Body of pancreas (tissue), 4 donors: ENCODE measurements at regions not wholly inside any gene's neighbourhood (a gene's known extent, or its start where the extent isn't known, plus 50 kb on each side); places are given as distances from the start of the nearest gene placed in this dataset.

ENCODE experiments used
- ATAC-seq: fragments of 150-250 bp; one replicate; pipeline ENCODE4 v1.9.1; 2016
- DNase-seq, 4 donors: peaks; one replicate each; pipeline ENCODE4 v3.0.0-alpha.2; 2019
- H3K27ac ChIP-seq, 4 donors: fragments of 200-600 bp; sonication (generic); 1 replicate in 3 of 4; 2 replicates in 1 of 4; pipeline versions ENCODE4 v1.5.1 to v1.6.1; 2016 to 2019; ENCODE audit warnings: mild to moderate bottlenecking in 1 of 4, mixed read lengths in 1 of 4, moderate library complexity in 1 of 4
- H3K27me3 ChIP-seq, 2 donors: fragments of 200-600 bp; sonication (generic); one replicate each; pipeline ENCODE4 v1.6.0; 2016; ENCODE audit warnings: mild to moderate bottlenecking in 1 of 2
- H3K36me3 ChIP-seq, 2 donors: fragments of 200-600 bp; sonication (generic); replicated peaks in 1 of 2; 2 replicates each; pipeline ENCODE4 v1.5.1; 2016; ENCODE audit warnings: low read depth in 2 of 2; ENCODE audit not compliant: insufficient read depth in 1 of 2
- H3K4me1 ChIP-seq: fragments of 200-600 bp; sonication (generic); one replicate; pipeline ENCODE4 v1.6.0; 2016
- H3K4me3 ChIP-seq, 2 donors: fragments of 200-600 bp; sonication (generic); 1 replicate in 1 of 2; 2 replicates in 1 of 2; pipeline ENCODE4 v1.5.1; 2016 to 2019
- H3K9me3 ChIP-seq, 3 donors: fragments of 200-600 bp; sonication (generic); 1 replicate in 2 of 3; 2 replicates in 1 of 3; pipeline ENCODE4 v1.5.1; 2016
- CTCF ChIP-seq, 7 experiments: fragments of 450-650 bp in 4 of 7; fragments of 200-600 bp in 3 of 7; sonication (generic) in 3 of 7; IDR thresholded peaks; one replicate each; pipeline ENCODE4 v1.5.1; 2016 to 2019; ENCODE audit warnings: antibody characterized with exemption in 7 of 7
- POLR2A ChIP-seq, 3 donors: fragments of 450-650 bp; IDR thresholded peaks; one replicate each; pipeline ENCODE4 v1.6.1; 2016; ENCODE audit warnings: antibody characterized with exemption in 3 of 3, mild to moderate bottlenecking in 2 of 3
- WGBS, 2 donors: methylation state at CpG; one replicate each; pipeline ENCODE4 v1.1.5; 2017; 5-methylcytosine and 5-hydroxymethylcytosine counted together
- intact Hi-C: fragments of 100-400 bp; cut with DNase I; formaldehyde crosslinking; loops from one replicate; pipeline ENCODE4 v1.15.1; 2023

DNA sequence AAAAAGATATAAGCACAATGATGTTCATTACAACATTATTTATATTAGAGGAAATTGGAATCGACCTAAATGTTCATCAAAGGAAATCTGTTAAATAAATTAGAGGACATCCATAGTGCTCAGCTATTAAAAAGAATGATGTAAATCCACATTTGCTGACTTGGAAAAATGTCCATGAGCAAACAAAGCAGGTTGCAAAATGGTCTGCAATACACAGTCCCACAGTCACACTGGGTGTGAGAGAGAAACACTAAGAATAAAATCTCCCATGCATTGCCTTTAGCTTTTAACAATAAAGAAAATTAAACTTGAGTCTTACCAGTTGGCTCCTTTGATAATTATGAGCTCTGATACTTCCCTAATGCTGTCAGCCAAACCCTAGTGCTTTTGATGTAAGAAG is 811.1 kb upstream of the SALL3 start:
- H3K9me3 ChIP-seq, result no peaks in the 10 kb centered on the region
- no peaks in the 10 kb centered on the region for H3K27me3 ChIP-seq
- H3K36me3 ChIP-seq, result no peaks in the 10 kb centered on the region
- no peak overlapping the region for H3K4me3 ChIP-seq
- WGBS, 2 donors, result 41 to 46% methylated on average over 1 of the region's 1 CpG
- no peaks in the 10 kb centered on the region for H3K4me1 ChIP-seq
- TF ChIP-seq POLR2A (IDR thresholded peaks at IDR 0.05) (no peak), CTCF (IDR thresholded peaks at IDR 0.05) (no peak)
- intact Hi-C loops, result no loop called here
- H3K27ac ChIP-seq, result no peak overlapping the region
- ATAC-seq, result no peak
- no peak for DNase-seq

- WGBS, 2 donors, result 45 to 48% methylated on average over 13 of the region's 13 CpGs
- intact Hi-C loops, result no loop called here
- no peak for ATAC-seq
These were observed 810.3 kb upstream of the SALL3 start for GRCh38 chr18:78169174-78169864.

GRCh38 chr18:78171954-78172353 is 807.7 kb upstream of the SALL3 start:
- H3K36me3 ChIP-seq, result no peaks in the 10 kb centered on the region
- intact Hi-C loops, result no loop called here
- WGBS, 2 donors, result 40 to 49% methylated on average over 6 of the region's 6 CpGs
- H3K27me3 ChIP-seq, result no peaks in the 10 kb centered on the region
- no peak overlapping the region for H3K27ac ChIP-seq
- DNase-seq (no peak), ATAC-seq (no peak)
- no peak for TF ChIP-seq POLR2A (IDR thresholded peaks at IDR 0.05)
- no peak for TF ChIP-seq CTCF (IDR thresholded peaks at IDR 0.05)
- no peaks in the 10 kb centered on the region for H3K4me1 ChIP-seq
- no peak overlapping the region for H3K4me3 ChIP-seq
- no peaks in the 10 kb centered on the region for H3K9me3 ChIP-seq

More at GRCh38 chr18:78169174-78169864, 810.3 kb upstream of the SALL3 start:
- Histone ChIP-seq H3K36me3 (no peaks in the 10 kb centered on the region), H3K27ac (no peak overlapping the region), H3K9me3 (no peaks in the 10 kb centered on the region), H3K4me3 (no peak overlapping the region), H3K27me3 (no peaks in the 10 kb centered on the region), H3K4me1 (no peaks in the 10 kb centered on the region)
- no peak for TF ChIP-seq POLR2A (IDR thresholded peaks at IDR 0.05)
- TF ChIP-seq CTCF (IDR thresholded peaks at IDR 0.05), result no peak
- DNase-seq, result no peak

DNA sequence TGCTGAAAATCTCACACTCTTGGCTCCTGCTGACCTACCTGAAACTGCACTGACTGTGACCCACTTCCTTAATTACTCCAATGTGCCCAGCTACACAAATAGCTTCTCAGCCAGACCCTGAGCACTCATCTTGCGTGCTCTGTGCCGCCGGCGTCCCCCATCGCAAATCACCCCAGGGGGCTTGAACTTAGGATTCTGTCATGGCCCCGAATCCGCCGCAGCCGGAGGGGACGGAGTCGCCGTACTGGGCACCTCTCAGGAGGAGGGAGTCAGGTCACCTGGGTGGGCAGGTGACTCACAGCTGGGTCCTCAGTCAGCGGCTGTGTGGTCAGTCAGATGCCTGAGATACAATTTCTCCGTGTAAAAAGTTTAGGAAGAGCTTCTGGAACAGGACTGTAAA is 804.9 kb upstream of the SALL3 start:
- 64 to 75% methylated on average over 13 to 14 of the region's 14 CpGs for WGBS, 2 donors
- Histone ChIP-seq H3K4me1 (no peaks in the 10 kb centered on the region), H3K27ac (no peak overlapping the region), H3K36me3 (no peaks in the 10 kb centered on the region), H3K27me3 (no peaks in the 10 kb centered on the region), H3K4me3 (no peak overlapping the region), H3K9me3 (no peaks in the 10 kb centered on the region)
- ATAC-seq (no peak), DNase-seq (no peak)
- intact Hi-C loops, result no loop called here
- TF ChIP-seq POLR2A (IDR thresholded peaks at IDR 0.05), result no peak
- no peak for TF ChIP-seq CTCF (IDR thresholded peaks at IDR 0.05)

- DNase-seq (no peak), ATAC-seq (no peak)
- H3K9me3 ChIP-seq, result no peaks in the 10 kb centered on the region
- no peaks in the 10 kb centered on the region for H3K36me3 ChIP-seq
- H3K27ac ChIP-seq, result no peak overlapping the region
- no peaks in the 10 kb centered on the region for H3K27me3 ChIP-seq
- 43 to 57% methylated on average over 4 of the region's 4 CpGs for WGBS, 2 donors
- no peak for TF ChIP-seq CTCF (IDR thresholded peaks at IDR 0.05)
- TF ChIP-seq POLR2A (IDR thresholded peaks at IDR 0.05), result no peak
- no peak overlapping the region for H3K4me3 ChIP-seq
- H3K4me1 ChIP-seq, result no peaks in the 10 kb centered on the region
- intact Hi-C loops, result no loop called here
These were observed 800.8 kb upstream of the SALL3 start for GRCh38 chr18:78178812-78179211.
